C4-2B (cell line): ENCODE measurements at regions not wholly inside any gene's neighbourhood (a gene's known extent, or its start where the extent isn't known, plus 50 kb on each side); places are given as distances from the start of the nearest gene placed in this dataset.

Experiments used
- H3K27ac ChIP-seq: fragments of 450-650 bp; 2 replicates; pipeline ENCODE4 v1.5.1; 2017
- CTCF ChIP-seq: fragments of 450-650 bp; conservative IDR thresholded peaks from 2 replicates; pipeline ENCODE4 v1.5.1; 2017; ENCODE audit warnings: mild to moderate bottlenecking
- ZFX ChIP-seq: fragments of 450-650 bp; IDR thresholded peaks from 2 replicates; pipeline ENCODE4 v1.6.1; 2017

- H3K27ac ChIP-seq, result no peak overlapping the region
- TF ChIP-seq CTCF (no peak), ZFX (no peak)
These were observed 423.5 kb upstream of the IGFBP3 start for GRCh38 chr7:46344533-46344932.

GRCh38 chr7:46343802-46344201, 422.7 kb upstream of the IGFBP3 start:
- TF ChIP-seq CTCF (no peak), ZFX (no peak)
- H3K27ac ChIP-seq, result no peak overlapping the region

GRCh38 chr7:46322937-46323336, 401.9 kb upstream of the IGFBP3 start:
- no peak overlapping the region for H3K27ac ChIP-seq
- TF ChIP-seq CTCF (no peak), ZFX (no peak)

- no peak overlapping the region for H3K27ac ChIP-seq
- TF ChIP-seq CTCF, result no peak
- TF ChIP-seq ZFX, result no peak
These were observed 400.6 kb upstream of the IGFBP3 start for GRCh38 chr7:46321556-46322205.

- H3K27ac ChIP-seq, result no peak overlapping the region
- TF ChIP-seq ZFX (no peak), CTCF (no peak)
These were observed 399.9 kb upstream of the IGFBP3 start for GRCh38 chr7:46320956-46321355.

- no peak for TF ChIP-seq CTCF
- TF ChIP-seq ZFX, result no peak
- no peak overlapping the region for H3K27ac ChIP-seq
These were observed 398.8 kb upstream of the IGFBP3 start for GRCh38 chr7:46319841-46320240.

- TF ChIP-seq CTCF (no peak), ZFX (no peak)
- no peak overlapping the region for H3K27ac ChIP-seq
These were observed 397.2 kb upstream of the IGFBP3 start for GRCh38 chr7:46318276-46318675.
